ENCODE measurements at regions not wholly inside any gene's neighbourhood (a gene's known extent, or its start where the extent isn't known, plus 50 kb on each side); places are given as distances from the start of the nearest gene placed in this dataset.

DNA sequence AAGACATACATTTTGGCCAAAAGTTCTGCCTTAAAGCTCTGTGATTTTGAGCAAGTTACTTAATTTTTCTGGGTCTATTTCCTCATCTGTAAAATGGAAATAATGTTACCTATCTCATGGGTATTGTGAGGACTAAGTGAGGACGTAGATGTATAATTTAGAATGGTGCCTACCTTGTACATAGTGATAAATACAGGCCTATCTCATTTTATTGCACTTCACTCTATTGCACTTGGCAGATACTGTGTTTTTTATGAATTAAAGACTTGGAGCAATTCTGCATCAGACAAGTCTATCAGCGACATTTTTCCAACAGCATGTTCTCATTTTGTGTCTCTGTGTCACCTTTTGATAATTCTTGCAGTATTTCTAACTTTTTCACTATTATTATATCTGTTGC, 50.9 kb upstream of the RAB9B start:
- ATAC-seq (no peak), DNase-seq (ENCODE audit: low spot score) (no peak)
- H3K9me3 Mint-ChIP-seq: no peaks in the 10 kb centered on the region
- no peak overlapping the region for H3K27ac Mint-ChIP-seq
- ChIA-PET POLR2A (no interaction called here), CTCF (no interaction called here)
- H3K36me3 Mint-ChIP-seq: no peaks in the 10 kb centered on the region
- H3K4me3 Mint-ChIP-seq: no peak overlapping the region
- no peaks in the 10 kb centered on the region for H3K4me1 Mint-ChIP-seq
- H3K27me3 Mint-ChIP-seq (ENCODE audit: low read depth): peaks cover 8% of the 10 kb centered on the region
- no peak for TF ChIP-seq KAT7 (CRISPR knock-in tag; IDR thresholded peaks at IDR 0.05; ENCODE audit: borderline replicate concordance)
